Skeletal muscle satellite cell (primary cell): ENCODE measurements at regions not wholly inside any gene's neighbourhood (a gene's known extent, or its start where the extent isn't known, plus 50 kb on each side); places are given as distances from the start of the nearest gene placed in this dataset.
A peak's percentile ranks its signal among the peaks of the same experiment; 100 is the strongest.

Experiments
- H3K27me3 ChIP-seq: 2 replicates; pipeline ENCODE4 v1.7.0; 2013; ENCODE audit warnings: low read length; ENCODE audit not compliant: control insufficient read depth, insufficient read depth
- H3K36me3 ChIP-seq: 2 replicates; pipeline ENCODE4 v1.7.0; 2013; ENCODE audit warnings: mild to moderate bottlenecking, control low read depth, low read length; ENCODE audit not compliant: insufficient read depth
- H3K4me1 ChIP-seq: 2 replicates; pipeline ENCODE4 v1.7.0; 2013; ENCODE audit warnings: low read length; ENCODE audit not compliant: control insufficient read depth, insufficient read depth
- H3K4me2 ChIP-seq: 2 replicates; pipeline ENCODE4 v1.7.0; 2013; ENCODE audit warnings: mild to moderate bottlenecking, low read length
- H3K4me3 ChIP-seq: 2 replicates; pipeline ENCODE4 v1.7.0; 2013; ENCODE audit warnings: low read length
- H3K9ac ChIP-seq: 2 replicates; pipeline ENCODE4 v1.7.0; 2013; ENCODE audit warnings: mild to moderate bottlenecking, low read depth, low read length, moderate library complexity
- H3K9me3 ChIP-seq: replicated peaks from 2 replicates; pipeline ENCODE4 v1.7.0; 2013; ENCODE audit warnings: mild to moderate bottlenecking, control low read depth, low read length

DNA sequence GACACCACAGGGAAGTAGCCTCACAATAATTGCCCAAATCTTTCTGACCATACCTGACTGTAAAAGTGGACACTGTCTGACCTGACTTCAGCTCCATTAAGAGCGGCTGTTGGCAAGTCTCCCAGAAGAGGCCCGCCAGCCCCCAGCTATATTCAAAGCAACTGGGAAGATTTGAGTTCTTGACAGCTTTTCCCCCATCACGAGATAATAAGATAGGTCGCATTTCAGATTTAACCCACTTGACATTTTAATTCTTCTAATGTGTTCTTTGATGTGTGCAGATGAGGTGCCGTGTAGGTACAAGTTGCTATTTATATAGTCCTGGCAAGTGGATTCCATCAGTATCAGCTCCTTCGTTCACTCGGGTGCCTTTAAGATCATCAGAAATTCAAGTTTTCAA lies 345.7 kb downstream of the DRD1 start:
- no peak overlapping the region for H3K4me3 ChIP-seq
- no peaks in the 10 kb centered on the region for H3K36me3 ChIP-seq
- H3K9me3 ChIP-seq, result no peaks in the 10 kb centered on the region
- H3K4me1 ChIP-seq, result no peaks in the 10 kb centered on the region
- H3K9ac ChIP-seq, result no peak overlapping the region
- no peaks in the 10 kb centered on the region for H3K27me3 ChIP-seq
- no peak overlapping the region for H3K4me2 ChIP-seq

DNA sequence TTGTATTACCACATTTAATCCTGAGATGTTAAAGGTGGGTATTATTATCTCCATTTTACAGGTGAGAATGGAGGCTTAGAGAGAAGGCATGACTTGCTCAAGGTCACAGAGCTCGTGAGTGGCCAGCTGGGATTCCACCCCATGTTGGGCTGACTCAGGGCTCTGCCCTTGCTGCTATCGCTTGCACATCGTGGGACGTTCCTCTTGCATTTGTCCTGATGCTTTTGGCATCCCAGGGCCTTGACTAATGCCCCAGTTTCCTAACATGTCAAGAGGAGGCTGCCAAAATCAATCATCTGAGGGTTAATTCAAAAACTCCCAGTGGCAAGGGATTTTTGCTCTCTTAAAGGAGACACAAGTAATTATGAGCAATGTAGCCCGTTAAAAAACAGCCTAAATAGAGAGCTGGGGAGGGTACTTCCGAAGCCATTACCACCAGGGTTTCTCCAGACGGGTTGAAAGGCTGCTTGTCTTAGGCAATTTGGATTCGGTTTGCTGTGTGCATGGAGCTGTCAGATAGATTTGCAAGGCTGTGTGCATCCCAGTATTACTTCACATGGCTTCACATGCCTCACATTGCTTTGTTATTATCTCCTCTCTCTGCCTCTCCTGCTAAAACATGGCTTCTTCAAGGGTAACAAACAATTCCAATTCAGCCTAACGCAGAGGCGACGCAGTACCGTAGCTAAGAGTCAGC lies 347.4 kb downstream of the DRD1 start:
- H3K27me3 ChIP-seq, result no peaks in the 10 kb centered on the region
- H3K4me3 ChIP-seq, result no peak overlapping the region
- H3K4me2 ChIP-seq, result no peak overlapping the region

DNA sequence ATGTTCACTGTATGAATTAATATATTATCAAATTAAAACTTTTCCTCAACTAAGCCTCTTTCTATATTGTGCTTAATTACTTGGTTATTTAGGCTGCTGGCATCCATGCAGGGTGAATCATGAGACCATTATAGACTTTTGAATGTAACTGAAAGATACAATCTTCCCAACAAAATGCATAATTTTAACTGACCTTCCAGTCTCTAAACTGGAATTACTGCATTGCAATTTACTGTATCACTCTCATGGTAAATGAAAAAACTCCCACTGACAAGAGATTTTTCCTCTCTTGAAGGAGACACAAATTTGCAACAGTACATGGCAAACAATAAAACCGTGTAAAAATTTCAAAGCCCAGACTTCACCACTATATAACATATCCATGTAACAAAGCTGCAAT lies 349.5 kb downstream of the DRD1 start:
- Histone ChIP-seq H3K36me3 (no peaks in the 10 kb centered on the region), H3K27me3 (no peaks in the 10 kb centered on the region), H3K4me2 (no peak overlapping the region), H3K4me1 (no peaks in the 10 kb centered on the region), H3K9me3 (no peaks in the 10 kb centered on the region), H3K9ac (no peak overlapping the region), H3K4me3 (no peak overlapping the region)

More for the DNA sequence above, 347.4 kb downstream of the DRD1 start:
- no peaks in the 10 kb centered on the region for H3K4me1 ChIP-seq
- H3K36me3 ChIP-seq, result no peaks in the 10 kb centered on the region
- no peaks in the 10 kb centered on the region for H3K9me3 ChIP-seq
- H3K9ac ChIP-seq, result no peak overlapping the region

DNA sequence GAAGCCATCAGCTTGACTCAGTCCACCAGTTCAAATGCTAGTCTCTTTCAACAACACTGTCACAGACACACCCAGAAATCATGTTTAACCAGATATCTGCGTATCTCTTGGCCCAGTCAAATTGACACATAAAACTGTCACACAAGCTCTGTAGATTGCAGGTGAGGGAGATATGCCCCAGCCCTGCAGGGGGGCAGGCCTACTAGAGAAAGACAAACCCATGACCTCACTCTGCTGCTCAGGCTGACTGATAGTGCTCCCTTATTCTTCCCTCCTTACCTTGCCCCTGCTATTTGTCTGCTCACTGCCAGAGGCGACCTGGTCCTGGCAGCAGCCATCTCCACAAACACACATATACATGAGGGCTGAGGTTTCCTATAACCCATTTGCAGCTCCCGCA lies 351.3 kb downstream of the DRD1 start:
- Histone ChIP-seq H3K36me3 (no peaks in the 10 kb centered on the region), H3K27me3 (no peaks in the 10 kb centered on the region), H3K4me1 (no peaks in the 10 kb centered on the region), H3K9me3 (no peaks in the 10 kb centered on the region), H3K9ac (no peak overlapping the region), H3K4me2 (no peak overlapping the region), H3K4me3 (no peak overlapping the region)

DNA sequence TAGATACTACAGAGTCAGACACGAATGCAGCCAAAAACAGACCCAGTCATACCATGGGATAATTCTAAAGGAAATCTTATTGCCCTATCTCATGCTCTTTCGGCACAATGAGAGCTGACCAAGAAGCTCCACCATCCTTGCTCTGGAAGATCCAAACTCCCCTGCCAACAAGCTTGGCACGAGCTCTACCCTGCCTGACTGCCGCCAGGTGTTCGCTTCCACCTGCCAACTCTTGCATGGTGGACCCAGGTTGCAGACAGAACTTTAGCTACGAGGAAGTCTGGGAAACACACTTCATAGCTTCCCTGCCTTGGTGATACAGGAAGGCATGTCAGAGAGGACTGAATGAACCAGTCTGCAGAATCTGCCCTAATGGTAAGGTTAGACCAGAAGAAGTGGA lies 355.0 kb downstream of the DRD1 start:
- Histone ChIP-seq H3K27me3 (no peaks in the 10 kb centered on the region), H3K9ac (no peak overlapping the region), H3K4me2 (no peak overlapping the region), H3K36me3 (no peaks in the 10 kb centered on the region), H3K4me1 (no peaks in the 10 kb centered on the region), H3K4me3 (no peak overlapping the region), H3K9me3 (no peaks in the 10 kb centered on the region)

DNA sequence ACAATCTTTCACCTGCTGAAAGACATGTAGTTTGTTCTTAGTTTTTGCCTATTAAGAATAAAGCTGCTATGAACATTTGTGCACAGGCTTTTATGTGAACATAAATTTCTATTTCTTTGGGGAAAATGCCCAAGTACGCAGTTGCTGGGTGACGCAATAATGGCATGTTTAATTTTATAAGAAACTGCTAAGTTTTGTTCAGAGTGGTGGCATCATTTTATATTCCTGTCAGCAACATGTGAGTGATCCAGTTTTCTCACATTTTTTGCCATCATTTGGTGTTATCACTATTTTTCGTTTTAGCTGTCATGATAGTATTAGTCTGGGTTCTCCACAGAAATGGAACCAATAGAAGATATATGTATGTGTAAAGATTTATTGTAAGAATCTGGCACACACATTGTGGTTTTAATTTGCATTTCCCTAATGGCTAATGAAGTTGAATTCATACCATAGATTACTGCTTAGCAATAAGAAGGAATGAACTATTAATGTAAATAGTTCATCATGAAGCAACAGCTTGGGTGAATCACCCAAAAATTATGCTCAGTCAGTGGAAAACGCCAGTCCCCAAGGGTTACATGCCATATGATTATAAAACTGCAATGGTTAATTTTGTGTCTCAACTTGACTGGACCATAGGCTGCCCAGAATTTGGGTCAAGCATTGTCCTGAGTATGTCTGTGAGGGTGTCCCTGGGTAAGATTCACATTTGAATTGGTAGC lies 358.6 kb downstream of the MSX2 start:
- H3K27me3 ChIP-seq, result no peaks in the 10 kb centered on the region
- H3K4me3 ChIP-seq, result no peak overlapping the region
- H3K9ac ChIP-seq, result no peak overlapping the region
- no peaks in the 10 kb centered on the region for H3K36me3 ChIP-seq
- no peak overlapping the region for H3K4me2 ChIP-seq
- no peaks in the 10 kb centered on the region for H3K9me3 ChIP-seq
- no peaks in the 10 kb centered on the region for H3K4me1 ChIP-seq

DNA sequence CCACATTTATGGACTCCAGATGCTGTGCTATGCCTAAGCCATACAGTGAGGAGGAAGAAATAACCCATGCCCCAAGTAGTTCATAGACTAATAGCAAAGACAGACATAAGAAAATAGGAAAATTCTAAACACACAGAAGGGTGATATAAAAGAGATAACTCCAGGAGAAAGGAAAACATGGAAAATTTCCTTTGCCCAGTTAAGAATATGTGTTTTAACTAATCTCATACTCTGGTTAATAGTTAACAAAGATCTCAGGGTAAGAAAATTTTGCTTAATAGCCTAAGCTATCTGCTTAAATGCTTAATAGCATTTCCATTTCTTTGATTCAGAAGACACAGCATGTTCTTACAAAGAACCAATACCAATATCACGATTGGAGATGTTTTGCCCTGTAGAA lies 358.0 kb downstream of the MSX2 start:
- Histone ChIP-seq H3K4me1 (no peaks in the 10 kb centered on the region), H3K27me3 (no peaks in the 10 kb centered on the region), H3K36me3 (no peaks in the 10 kb centered on the region), H3K4me2 (no peak overlapping the region), H3K9ac (no peak overlapping the region), H3K4me3 (no peak overlapping the region), H3K9me3 (no peaks in the 10 kb centered on the region)

DNA sequence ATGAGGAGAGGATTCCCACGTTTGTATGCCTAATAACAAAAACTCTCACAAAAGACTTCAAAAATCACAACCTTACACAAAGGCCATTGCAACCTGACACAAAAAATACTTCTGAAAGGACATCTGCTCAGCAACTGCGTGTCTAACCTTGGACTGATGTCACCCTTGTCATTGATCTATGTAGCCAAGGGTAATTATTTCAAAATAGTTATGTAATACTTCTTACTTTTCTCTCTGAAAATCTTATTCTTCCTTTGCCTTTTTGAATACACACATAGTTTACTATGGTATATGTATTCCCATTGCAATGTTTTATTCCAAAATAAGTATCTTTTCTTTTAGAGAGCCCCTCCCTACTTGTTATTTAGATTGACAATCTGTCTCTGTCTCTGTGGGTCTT lies 355.3 kb downstream of the MSX2 start:
- Histone ChIP-seq H3K36me3 (no peaks in the 10 kb centered on the region), H3K4me3 (no peak overlapping the region), H3K27me3 (no peaks in the 10 kb centered on the region), H3K4me2 (no peak overlapping the region), H3K9ac (no peak overlapping the region), H3K9me3 (no peaks in the 10 kb centered on the region), H3K4me1 (no peaks in the 10 kb centered on the region)

DNA sequence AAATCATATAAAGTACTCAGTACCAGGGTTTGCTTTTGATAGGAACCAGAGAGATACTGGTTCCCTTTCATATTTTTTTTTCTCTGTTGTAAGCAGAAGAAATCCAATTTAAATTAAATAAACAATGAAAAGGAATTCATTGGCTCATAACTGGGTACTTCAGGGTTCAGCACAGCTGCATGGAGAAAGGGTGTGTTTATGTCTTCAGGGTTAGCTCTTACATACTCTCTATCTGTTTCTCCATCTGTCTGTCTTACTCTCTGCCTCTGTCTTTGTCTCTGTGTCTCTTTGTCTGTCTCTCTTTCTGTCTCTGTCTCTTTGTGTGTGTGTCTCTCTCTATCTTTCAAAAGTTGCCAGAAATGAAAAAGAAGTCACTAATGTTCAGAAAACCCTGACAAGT lies 345.9 kb downstream of the MSX2 start:
- no peaks in the 10 kb centered on the region for H3K9me3 ChIP-seq
- no peak overlapping the region for H3K9ac ChIP-seq
- H3K4me1 ChIP-seq, result no peaks in the 10 kb centered on the region
- no peak overlapping the region for H3K4me3 ChIP-seq
- H3K27me3 ChIP-seq, result no peaks in the 10 kb centered on the region
- H3K36me3 ChIP-seq, result no peaks in the 10 kb centered on the region
- H3K4me2 ChIP-seq, result no peak overlapping the region

DNA sequence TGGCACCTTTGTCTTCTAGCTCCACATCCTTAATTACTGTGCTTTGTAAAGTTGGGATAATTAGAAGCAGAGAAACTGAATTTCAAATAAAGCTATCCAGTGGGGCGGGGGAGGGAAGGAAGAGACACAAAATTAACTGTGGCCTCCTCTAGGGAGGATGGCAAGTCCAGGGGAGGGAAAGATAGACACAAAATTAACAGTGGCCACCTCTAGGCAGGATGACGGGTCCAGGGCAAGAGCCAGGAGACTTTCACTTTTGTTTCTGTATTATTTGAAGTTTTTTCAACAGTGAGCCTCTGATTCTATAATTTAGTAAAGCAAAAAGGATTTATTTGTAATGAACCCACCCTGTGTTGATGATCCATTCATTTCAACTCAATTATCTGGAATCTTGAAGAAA lies 335.9 kb downstream of the MSX2 start:
- no peak overlapping the region for H3K9ac ChIP-seq
- H3K4me3 ChIP-seq, result no peak overlapping the region
- no peaks in the 10 kb centered on the region for H3K27me3 ChIP-seq

DNA sequence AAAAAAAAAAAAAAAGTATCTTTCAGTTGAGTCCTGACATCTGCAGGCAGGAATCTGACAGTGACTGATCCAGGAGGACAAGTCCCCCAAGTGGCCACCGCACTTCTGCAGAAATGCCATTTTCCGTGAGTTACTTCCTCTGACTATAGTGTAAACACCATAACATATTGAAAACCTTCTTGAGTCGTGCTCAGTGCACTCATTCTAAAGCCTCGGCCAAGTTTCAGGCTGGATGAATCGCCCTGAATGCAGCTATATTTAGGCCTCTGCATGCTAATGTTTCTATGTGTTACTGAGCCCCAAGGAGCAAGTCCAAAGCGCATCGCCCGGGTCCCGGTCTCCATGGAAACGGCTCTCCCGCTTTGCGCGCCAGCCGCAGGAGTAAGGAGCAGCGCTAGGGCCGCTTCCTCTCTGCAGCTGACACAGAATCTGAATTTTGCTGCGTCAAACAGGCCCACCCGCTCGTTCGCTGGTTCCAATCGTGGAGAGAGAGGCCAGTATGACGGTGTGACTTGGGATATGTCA lies 335.4 kb downstream of the MSX2 start:
- Histone ChIP-seq H3K4me1 (no peaks in the 10 kb centered on the region), H3K9ac (no peak overlapping the region), H3K4me3 (no peak overlapping the region), H3K9me3 (peaks cover 9% of the 10 kb centered on the region), H3K36me3 (no peaks in the 10 kb centered on the region), H3K27me3 (no peaks in the 10 kb centered on the region), H3K4me2 (peak overlapping the region; percentile 41)

More for the DNA sequence above, 335.9 kb downstream of the MSX2 start:
- Histone ChIP-seq H3K4me2 (peak overlapping the region; percentile 41), H3K36me3 (no peaks in the 10 kb centered on the region), H3K4me1 (no peaks in the 10 kb centered on the region), H3K9me3 (peaks cover 8% of the 10 kb centered on the region)

DNA sequence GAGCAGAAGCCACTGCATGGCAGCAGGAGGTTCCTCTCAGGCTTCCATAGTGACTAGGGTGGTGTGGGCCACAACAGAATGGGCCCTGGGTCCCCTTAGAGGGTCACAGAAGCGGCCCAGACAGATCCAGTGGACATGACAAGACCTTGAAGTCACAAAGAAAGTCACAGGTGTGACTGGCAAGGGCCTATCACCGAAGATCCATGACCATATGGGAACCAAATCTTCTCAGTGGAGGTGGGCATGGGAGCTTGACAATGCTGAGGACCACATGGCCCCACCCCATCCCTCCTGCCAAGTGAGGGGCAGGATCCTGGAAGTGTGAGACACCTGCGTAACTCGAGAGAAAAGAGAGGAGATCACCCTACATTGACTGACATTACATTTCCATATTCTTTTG lies 332.4 kb downstream of the MSX2 start:
- Histone ChIP-seq H3K9me3 (peaks cover 9% of the 10 kb centered on the region), H3K27me3 (no peaks in the 10 kb centered on the region), H3K4me1 (no peaks in the 10 kb centered on the region), H3K9ac (no peak overlapping the region), H3K36me3 (no peaks in the 10 kb centered on the region), H3K4me3 (no peak overlapping the region), H3K4me2 (no peak overlapping the region)
